ENCODE measurements at regions not wholly inside any gene's neighbourhood (a gene's known extent, or its start where the extent isn't known, plus 50 kb on each side); places are given as distances from the start of the nearest gene placed in this dataset.

GRCh38 chr4:104969394-104970082 lies 177.1 kb upstream of the TET2 start:
- DNase-seq = no peak

DNA sequence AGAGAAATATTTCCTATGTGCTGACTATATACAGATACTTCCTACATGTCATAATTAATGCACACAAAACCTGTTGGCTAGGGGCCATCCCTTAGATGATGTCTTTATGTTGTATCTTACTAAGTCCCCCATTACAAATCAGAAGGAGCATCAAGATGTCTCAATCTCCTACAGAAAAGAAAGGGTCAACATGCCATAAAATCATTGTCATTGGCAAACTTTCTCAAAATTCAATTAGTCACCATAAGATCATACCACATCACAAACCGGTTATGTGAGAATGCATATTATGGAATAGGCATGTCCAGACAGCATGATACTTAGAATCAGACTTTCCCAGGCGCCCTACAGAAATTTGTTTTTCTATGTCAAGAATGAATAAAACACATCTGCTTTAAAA lies 175.2 kb upstream of the TET2 start:
- no peak for DNase-seq

DNA sequence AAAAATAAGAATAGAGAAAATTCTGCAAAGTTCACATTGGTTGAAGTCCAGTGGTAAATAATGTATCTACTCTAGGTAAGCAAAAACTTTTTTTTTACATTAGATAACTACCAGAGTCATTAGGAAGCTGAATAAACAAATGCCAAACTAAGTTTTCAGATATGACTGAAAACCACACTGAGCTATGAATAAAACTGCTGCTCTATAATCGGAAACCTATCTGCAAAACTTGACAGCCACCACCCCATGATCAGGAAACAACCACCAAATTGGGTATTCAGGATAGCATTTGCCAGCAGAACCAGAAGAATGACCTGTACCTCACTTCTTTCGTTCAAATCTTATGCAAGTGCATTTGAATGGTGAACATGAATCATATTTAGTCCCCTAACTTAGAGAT lies 173.0 kb upstream of the TET2 start:
- DNase-seq = no peak

DNA sequence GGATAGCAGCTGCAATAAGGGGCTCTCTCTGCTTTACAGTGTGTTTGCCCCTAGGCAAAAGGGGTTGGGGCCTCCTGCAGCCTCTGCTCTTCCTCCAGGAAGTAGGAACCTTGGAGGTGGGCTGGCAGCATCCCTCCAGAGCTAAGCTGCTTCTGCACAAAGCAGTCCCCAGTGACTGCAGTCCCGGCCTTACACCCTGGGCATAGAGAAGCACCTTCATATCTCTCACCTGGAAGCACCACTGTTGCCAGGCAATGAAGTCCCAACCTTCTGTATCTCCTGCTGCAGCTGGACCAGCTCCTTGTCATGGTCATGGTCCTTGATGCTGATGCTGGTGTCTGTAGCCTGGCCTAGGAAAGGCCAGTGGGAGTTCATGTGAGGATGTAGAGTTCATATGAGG lies 171.1 kb upstream of the TET2 start:
- DNase-seq = no peak

DNA sequence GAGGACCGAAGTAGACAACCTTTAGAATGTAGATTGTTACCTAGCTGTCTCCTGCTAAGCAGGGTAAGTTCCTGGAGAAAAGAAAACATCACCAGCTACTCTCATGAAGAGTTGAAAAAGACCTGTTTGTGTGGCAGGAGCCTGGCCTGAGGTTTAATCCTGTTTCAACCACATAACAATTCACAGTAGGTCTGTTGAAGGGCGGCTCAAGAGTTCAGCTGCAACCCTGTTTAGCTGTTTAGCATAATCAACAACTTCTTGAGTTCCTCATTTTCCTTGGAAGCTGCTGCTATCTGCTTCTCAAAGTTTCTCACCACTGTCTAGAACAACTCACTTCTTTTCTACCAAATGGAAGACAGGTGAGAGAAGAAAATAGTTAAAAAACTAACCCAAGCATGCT lies 170.4 kb upstream of the TET2 start:
- no peak for DNase-seq

DNA sequence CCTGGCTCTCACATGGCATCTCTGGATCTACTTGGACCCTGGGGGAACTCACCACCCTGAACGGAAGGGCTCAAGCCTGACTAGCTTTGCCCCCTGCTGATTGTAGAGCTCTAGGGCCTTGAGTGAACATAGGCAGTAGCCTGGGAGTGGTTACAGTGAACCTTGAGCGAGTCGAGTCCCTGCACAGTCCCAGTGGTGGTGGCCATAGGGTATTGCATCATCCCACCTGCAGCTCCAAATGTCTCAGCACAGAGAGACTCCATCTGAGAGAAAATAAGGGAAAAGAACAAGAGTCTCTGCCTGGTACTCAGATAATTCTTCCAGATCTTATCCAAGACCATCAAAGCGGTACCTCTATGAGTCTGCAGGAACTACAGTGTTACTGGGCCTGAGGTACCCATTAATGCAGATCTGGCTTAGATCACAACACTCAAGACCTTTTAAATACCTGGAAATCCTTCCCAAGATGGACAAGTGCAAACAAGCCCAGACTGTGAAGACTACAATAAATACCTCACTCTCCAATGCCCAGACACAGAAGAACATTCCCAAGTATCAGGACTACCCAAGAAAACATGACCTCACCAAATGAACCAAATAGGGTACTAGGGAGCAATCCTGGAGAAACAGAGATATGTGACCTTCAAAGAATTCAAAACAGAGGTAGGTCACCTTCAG lies 167.5 kb upstream of the TET2 start:
- no peak for DNase-seq

DNA sequence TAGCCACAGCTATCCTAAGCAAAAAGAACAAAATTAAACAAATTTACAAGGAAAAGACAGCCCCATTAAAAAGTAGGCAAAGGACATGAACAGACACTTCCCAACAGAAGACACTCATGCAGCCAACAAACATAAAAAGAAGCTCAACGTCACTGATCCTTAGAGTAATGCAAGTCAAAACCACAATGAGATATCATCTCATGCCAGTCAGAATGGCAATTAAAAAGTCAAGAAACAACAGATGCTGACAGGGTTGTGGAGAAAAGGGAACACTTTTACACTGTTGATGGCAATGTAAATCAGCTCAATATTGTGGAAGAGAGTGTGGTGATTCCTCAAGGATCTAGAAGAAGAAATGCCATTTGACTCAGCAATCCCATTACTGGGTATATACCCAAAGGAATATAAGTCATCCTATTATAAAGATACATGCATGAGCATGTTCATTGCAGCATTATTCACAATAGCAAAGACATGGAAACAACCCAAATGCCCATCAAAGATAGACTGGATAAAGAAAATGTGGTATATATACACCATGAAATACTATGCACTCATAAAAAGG lies 163.0 kb upstream of the TET2 start:
- no peak for DNase-seq

DNA sequence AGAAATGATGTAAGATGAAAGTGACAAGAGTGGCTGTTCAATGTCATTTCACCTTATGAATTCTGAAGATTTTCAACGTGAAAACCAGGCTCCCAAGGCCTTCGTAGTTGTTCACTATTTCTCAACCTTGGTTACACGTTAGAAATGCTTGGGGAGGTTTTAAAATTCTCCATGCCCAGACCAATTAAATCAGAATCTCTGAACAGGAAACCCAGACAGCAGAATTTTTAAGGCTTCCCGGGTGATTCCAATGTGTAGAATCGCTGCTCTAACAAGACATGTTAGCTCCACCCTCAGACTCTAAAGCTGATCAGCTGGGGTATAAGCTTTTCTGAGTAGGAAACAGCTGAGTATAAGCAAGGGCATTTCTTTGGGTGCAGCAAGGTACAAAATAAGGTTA lies 160.4 kb upstream of the TET2 start:
- DNase-seq = no peak

GRCh38 chr4:104989371-104989770 lies 157.3 kb upstream of the TET2 start:
- no peak for DNase-seq

DNA sequence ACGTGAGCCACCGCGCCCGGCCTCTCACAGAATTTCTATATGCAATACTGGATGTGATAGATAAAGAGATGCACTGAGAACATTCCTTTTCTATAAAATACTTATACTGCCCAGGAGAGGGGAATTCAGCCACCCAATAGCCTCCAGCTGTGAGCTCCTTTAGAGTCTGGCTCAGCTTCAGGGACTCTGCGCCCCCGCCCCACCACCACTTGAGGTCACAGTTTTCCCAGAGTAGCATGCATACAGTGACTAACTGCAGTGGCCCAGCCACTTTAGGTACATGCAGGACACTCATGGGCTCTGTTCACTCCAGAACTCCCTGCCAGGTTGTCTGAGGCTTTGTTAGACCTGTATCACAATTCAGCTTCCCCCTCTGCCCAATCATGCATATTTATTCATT lies 144.4 kb upstream of the TET2 start:
- no peak for DNase-seq

GRCh38 chr4:105014234-105014633 lies 132.4 kb upstream of the TET2 start:
- no peak for DNase-seq

GRCh38 chr4:105014635-105015034 lies 132.0 kb upstream of the TET2 start:
- no peak for DNase-seq

DNA sequence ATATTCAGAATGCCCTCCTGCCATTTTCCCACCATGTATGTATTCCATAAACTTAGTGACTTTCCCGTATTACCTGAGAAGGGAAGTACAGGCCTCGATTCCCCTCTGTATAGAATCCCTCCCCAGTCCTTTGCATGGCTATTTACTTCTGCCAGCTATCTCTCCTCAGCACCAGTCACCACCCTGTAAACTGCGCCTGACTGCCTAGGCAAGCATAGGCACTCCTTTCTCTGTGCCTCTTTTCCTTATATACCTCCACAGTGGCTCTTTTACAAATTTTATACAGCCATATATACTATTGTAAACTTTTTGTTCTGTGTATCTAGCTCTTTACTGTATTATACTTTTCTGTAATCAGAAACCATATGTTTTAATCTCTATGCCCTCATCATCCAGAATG lies 130.9 kb upstream of the TET2 start:
- no peak for DNase-seq

DNA sequence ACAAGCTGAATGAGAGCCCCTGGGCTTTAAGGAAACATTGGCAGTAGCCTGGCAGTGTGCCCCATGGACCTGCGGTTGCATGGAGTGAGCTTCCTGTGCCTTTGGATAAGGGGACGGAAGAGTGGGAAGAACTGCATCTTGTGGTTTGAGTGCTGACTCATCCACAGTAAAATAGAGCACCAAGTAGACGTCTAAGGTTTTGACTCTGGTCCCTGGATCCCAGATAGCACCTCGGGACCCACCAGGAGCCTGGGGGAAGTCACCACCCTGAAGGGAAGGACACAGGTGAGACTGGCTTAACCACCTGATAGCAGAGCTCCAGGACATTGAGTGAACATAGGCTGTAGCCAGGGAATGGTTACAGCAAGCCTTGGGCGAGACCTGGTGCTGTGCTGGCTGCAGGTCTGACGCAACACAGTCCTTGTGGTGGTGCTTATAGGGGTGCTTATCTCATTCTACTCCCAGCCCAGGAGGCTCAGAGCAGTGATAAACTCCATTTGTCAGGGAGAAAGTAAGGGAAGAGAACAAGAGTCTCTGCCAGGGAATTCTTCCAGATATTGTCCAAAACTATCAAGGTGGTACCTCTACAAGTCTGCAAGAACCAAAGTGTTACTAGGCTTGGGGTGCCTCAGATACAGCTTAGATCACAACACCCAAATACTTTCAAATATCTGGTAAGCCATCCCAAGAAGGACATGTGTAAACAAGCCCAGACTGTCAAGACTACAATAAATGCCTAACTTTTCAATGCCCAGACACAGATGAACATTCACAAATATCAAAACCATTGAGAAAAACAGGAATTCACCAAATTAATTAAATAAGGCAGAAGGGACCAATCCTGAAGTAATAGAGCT lies 123.6 kb upstream of the TET2 start:
- DNase-seq = no peak

DNA sequence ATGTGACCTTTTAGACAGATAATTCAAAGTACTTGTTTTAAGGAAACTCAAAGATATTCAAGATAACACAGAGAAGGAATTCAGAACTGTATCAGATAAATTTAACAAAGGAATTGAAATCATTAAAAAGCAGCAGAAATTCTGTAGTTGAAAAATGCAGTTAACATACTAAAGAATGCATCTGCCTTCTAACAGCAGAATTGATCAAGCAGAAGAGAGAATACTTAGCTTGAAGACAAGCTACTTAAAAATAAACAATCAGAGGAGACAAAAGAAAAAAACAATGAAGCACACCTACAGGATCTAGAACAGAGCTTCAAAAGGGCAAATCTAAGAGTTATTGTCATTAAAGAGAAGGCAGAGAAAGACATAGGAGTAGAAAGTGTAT lies 123.0 kb upstream of the TET2 start:
- DNase-seq = no peak

GRCh38 chr4:105025263-105026017 lies 121.2 kb upstream of the TET2 start:
- DNase-seq = no peak

DNA sequence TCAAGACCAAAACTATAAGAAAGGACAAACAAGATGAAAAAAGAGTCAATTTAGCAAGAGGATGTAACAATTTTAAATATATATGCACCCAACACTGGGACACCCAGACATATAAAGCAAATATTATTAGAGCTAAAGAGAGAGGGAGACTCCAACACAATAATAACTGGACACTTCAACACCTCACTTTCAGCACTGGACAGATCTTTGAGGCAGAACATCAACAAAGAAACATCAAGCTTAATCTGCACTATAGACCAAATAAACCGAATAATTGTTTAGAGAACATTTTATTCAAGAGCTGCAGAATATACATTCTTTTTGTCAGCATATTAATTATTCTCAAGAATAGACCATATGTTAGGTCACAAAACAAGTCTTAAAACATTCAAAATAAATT lies 109.7 kb upstream of the TET2 start:
- no peak for DNase-seq

DNA sequence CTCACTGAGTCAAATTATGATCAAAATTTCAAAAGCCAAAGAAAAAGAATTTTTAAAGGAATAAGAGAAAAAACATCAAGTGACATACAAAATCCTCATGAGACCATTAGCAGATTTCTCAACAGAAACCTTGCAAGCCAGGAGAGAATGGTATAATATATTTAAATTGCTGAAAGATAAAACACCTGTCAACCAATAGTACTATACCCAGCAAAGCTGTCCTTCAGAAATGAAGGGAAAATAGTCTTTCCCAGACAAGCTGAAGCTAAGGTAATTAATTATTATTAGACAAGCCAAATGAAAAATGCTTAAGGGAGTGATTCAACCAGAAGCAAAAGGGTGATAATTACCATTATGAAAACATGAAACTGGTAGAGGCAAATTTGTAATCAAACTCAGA lies 104.2 kb upstream of the TET2 start:
- no peak for DNase-seq

DNA sequence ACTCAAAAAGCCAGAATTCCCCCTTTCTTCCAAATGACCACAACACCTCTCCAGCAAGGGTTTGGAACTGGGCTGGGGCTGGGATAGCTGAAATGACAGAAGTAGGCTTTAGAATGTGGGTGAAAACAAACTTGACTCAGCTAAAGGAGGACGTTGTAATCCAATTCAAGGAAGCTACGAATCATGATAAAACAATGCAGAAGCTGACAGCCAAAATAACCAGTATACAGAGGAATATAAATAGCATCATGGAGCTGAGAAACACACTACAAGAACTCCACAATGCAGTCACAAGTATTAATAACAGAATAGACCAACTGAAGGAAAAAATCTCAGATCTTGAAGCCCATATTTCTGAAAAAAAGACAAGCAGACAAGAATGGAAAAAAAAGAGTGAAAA lies 95.8 kb upstream of the TET2 start:
- no peak for DNase-seq

DNA sequence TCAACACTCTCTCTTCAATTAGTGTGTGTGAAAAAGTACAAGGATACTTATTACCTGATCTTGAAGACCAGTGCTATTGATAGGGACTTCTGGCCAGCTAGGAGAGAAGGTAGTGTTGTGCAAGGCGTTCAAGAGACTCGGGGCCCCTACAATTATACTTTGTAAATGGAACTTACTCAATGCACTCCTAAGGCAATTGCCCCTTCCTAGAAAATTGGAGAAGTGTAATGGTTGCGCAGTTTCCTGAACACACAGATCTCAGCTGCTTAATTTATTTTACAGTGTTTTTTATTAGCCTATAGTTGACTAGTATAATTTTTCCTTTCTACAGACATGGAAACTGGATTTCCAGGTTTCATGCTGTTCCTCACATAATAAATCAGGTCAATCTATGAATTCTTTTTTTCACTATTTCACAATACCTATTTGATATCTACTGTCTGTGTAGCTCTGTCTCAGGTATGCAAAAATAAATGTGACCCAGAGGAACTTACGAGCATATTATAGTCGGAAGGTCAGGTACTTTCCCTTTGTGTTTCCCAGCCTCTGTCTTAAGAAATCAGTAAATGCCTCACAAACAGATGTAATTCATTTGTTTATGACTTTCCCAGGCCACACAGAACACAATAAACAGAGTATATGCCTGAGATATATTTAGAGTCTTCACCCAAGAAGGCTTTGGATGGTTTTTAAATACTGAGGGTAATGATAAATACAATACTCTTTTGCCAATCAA lies 89.1 kb upstream of the TET2 start:
- no peak for DNase-seq

DNA sequence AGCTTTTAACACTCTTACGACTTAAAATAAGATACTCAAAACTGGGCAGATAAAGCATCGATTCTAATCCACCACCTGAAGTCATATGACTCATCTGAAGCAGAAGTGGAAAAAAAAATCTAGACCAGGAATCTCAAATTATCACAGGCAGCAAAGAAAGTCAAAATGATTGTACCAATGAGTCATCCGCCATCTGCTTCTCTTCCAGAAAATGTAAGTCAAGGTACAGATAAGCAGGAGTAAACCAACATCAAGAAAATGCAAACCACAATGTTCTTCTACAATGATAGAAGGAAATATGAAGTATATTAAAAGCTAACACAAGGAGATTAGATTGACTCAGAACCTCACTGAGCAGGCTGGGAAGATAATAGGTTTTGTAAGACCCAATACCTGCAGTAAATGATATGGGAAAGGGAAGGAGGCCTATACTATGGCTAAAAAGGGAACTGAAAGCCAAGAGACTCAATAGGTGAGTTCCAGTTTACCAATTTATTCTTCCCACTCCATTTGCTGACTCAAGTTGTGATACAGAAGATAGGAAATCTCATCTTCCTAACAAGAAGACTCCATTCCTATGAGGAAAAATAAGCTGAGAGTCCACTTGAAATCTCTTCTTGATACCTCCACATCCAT lies 88.4 kb upstream of the TET2 start:
- DNase-seq = no peak

DNA sequence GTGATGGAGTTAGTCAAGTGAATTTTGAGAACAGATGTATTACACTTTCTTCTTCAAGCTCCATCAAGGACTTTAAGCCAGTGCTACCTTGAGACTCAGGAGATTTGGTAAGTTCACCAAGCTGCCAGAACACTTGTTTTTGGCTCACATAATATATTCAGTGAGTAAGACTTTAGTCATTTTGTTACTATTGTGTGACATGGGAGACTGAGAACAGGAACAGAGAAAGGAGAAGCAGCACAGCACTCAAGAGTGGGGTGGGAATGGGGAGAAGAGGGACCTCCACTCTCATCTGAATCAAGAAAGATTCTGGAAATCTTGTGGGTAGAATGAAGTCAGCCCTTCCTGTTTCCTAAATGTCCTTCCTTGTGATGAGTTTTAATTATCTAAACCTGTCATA lies 87.3 kb upstream of the TET2 start:
- DNase-seq = no peak

Data from NCI-H1436 treated with DMSO at 0.1 percent for 48 hours (cell line).